ENCODE measurements at regions not wholly inside any gene's neighbourhood (a gene's known extent, or its start where the extent isn't known, plus 50 kb on each side); places are given as distances from the start of the nearest gene placed in this dataset.

- no peak for TF ChIP-seq CTCF (IDR thresholded peaks at IDR 0.05)
- TF ChIP-seq POLR2A (IDR thresholded peaks at IDR 0.05): no peak
- no peak for TF ChIP-seq EP300 (IDR thresholded peaks at IDR 0.05)
These were observed 340.6 kb upstream of the IRX4 start for GRCh38 chr5:2223303-2223702.
